Transverse colon (tissue), 4 donors: ENCODE measurements at regions not wholly inside any gene's neighbourhood (a gene's known extent, or its start where the extent isn't known, plus 50 kb on each side); places are given as distances from the start of the nearest gene placed in this dataset.

Experiments
- DNase-seq: peaks from one replicate; pipeline ENCODE4 v3.0.0-alpha.2; 2019
- H3K27ac ChIP-seq, 4 donors: fragments of 200-600 bp; sonication (generic); 2 replicates each; pipeline ENCODE4 v1.5.1; 2016 to 2018; ENCODE audit warnings: inconsistent platforms in 4 of 4
- H3K27me3 ChIP-seq: fragments of 200-600 bp; sonication (generic); 2 replicates; pipeline ENCODE4 v1.5.1; 2017; ENCODE audit warnings: inconsistent platforms
- H3K36me3 ChIP-seq, 4 donors: fragments of 200-600 bp; sonication (generic); 2 replicates each; pipeline ENCODE4 v1.5.1; 2017 to 2019; ENCODE audit warnings: inconsistent platforms in 4 of 4
- H3K4me1 ChIP-seq, 4 donors: fragments of 200-600 bp; sonication (generic); 2 replicates each; pipeline ENCODE4 v1.5.1; 2017 to 2020; ENCODE audit warnings: inconsistent platforms in 4 of 4
- H3K4me3 ChIP-seq, 4 donors: fragments of 200-600 bp; sonication (generic); 1 replicate in 1 of 4; 2 replicates in 3 of 4; pipeline versions ENCODE4 v1.5.1 to v1.6.1; 2017 to 2019; ENCODE audit warnings: inconsistent platforms in 4 of 4
- H3K9me3 ChIP-seq, 2 donors: fragments of 200-600 bp; sonication (generic); 2 replicates each; pipeline ENCODE4 v1.5.1; 2017 to 2019; ENCODE audit warnings: inconsistent platforms in 2 of 2
- EP300 ChIP-seq: sonication (generic); formaldehyde crosslinking; IDR thresholded peaks from one replicate; pipeline ENCODE4 v1.6.1; 2017; ENCODE audit warnings: antibody characterized with exemption, low read depth
- POLR2A ChIP-seq: fragments of 450-650 bp; IDR thresholded peaks from one replicate; pipeline ENCODE4 v1.6.1; 2016; ENCODE audit warnings: antibody characterized with exemption, mild to moderate bottlenecking, moderate library complexity
- POLR2AphosphoS5 ChIP-seq, 3 donors: sonication (generic); formaldehyde crosslinking; IDR thresholded peaks; one replicate each; pipeline ENCODE4 v1.6.1; 2016; ENCODE audit warnings: antibody characterized with exemption in 3 of 3
- WGBS, 2 donors: methylation state at CpG; one replicate each; pipeline ENCODE4 v1.1.5; 2018; ENCODE audit warnings: low coverage in 1 of 2; 5-methylcytosine and 5-hydroxymethylcytosine counted together
- in situ Hi-C, 4 donors: fragments of 200-750 bp; cut with MboI; loops; one replicate each; pipeline versions ENCODE4 v1.15.0 to v1.15.1; 2017; ENCODE audit warnings: low sequenced_read_pairs in 3 of 4, low pct_ligation_motif_present in 1 of 4, low pct_unique_long_range_greater_than_20kb in 1 of 4
- intact Hi-C: fragments of 100-400 bp; cut with DNase I; formaldehyde crosslinking; loops from one replicate; pipeline ENCODE4 v1.15.1; 2023; ENCODE audit warnings: low total_unique reads
- TF ChIP-seq, protein P1 (sequence below), 5 experiments: fragments of 200-600 bp in 3 of 5; fragments of 450-650 bp in 2 of 5; sonication (generic) in 3 of 5; IDR thresholded peaks; 1 replicate in 2 of 5; 2 replicates in 3 of 5; pipeline ENCODE4 v1.5.1; 2016 to 2017; ENCODE audit warnings: antibody characterized with exemption in 5 of 5, inconsistent platforms in 3 of 5, mild to moderate bottlenecking in 2 of 5, moderate library complexity in 1 of 5

DNA sequence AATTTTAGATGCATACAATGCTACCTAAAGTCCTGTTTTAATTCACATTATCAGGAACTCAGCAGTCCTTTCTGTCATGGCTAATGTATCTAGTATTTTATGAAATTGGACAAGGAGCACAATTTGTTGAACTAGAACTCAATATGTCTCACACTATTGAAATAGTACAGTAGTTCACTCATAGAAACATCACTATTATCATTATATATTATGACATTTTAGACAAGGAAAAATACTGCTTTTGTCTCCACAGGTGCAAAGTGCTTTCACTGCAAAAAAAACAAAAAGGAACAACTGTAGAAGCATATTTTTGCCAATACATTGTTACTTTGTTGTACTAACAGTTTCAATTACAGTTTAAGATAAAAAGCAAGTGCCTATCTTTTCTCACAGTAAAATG is 419.2 kb upstream of the CDH19 start:
- Histone ChIP-seq H3K27ac (no peak overlapping the region), H3K4me3 (no peak overlapping the region), H3K27me3 (no peaks in the 10 kb centered on the region), H3K9me3 (no peaks in the 10 kb centered on the region), H3K36me3 (no peaks in the 10 kb centered on the region), H3K4me1 (no peaks in the 10 kb centered on the region)
- intact Hi-C loops (no loop called here), in situ Hi-C loops (no loop called here)
- no peak for DNase-seq
- TF ChIP-seq EP300 (no peak), POLR2AphosphoS5 (IDR thresholded peaks at IDR 0.05) (no peak), POLR2A (no peak)
- TF ChIP-seq, protein P1, sequence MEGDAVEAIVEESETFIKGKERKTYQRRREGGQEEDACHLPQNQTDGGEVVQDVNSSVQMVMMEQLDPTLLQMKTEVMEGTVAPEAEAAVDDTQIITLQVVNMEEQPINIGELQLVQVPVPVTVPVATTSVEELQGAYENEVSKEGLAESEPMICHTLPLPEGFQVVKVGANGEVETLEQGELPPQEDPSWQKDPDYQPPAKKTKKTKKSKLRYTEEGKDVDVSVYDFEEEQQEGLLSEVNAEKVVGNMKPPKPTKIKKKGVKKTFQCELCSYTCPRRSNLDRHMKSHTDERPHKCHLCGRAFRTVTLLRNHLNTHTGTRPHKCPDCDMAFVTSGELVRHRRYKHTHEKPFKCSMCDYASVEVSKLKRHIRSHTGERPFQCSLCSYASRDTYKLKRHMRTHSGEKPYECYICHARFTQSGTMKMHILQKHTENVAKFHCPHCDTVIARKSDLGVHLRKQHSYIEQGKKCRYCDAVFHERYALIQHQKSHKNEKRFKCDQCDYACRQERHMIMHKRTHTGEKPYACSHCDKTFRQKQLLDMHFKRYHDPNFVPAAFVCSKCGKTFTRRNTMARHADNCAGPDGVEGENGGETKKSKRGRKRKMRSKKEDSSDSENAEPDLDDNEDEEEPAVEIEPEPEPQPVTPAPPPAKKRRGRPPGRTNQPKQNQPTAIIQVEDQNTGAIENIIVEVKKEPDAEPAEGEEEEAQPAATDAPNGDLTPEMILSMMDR (IDR thresholded peaks at IDR 0.05) = no peak

DNA sequence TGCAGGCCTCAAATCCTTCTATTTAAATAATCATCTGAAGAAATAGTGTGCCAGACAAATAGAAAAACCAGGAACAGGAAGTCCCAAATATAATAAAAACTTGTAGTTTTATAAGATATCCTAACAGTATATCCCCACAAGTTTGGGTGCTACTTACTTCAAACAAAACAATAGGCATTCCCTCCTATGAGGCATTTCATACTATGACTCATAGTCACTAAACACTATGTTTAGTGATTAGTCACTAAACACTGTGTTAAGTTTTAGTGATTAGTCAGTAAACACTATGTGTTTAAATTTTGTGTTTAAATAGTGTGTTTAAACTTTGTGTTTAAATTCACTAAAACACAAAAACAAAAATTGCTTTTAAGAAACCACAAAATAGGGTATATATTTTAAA is 407.0 kb upstream of the CDH19 start:
- no peak for TF ChIP-seq POLR2A
- TF ChIP-seq, protein P1 (IDR thresholded peaks at IDR 0.05) = no peak
- Histone ChIP-seq H3K36me3 (no peaks in the 10 kb centered on the region), H3K4me1 (no peaks in the 10 kb centered on the region), H3K9me3 (no peaks in the 10 kb centered on the region), H3K27me3 (no peaks in the 10 kb centered on the region), H3K27ac (no peak overlapping the region), H3K4me3 (no peak overlapping the region)
- in situ Hi-C loops = no loop called here
- no peak for DNase-seq
- intact Hi-C loops = no loop called here

DNA sequence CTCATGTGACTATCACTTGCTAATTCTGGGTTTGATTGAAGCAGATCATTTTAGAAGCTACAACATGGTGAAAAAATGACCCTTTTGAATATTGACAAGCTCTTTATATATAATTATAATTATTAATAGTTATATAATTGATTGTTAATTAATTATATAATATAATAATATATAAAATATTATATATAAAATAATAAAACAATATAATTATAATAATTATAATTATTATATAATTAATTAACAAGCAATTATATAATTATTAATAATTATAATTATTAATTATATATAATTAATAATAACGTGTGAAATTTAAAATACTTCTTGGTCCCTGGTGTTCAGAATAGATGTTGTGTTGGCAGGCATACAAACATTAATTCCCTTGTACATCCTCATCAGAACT is 404.1 kb upstream of the CDH19 start:
- no peak for TF ChIP-seq POLR2AphosphoS5 (IDR thresholded peaks at IDR 0.05)
- TF ChIP-seq, protein P1 (IDR thresholded peaks at IDR 0.05) = no peak
- no peak for TF ChIP-seq EP300
- TF ChIP-seq POLR2A = no peak
- no peak for DNase-seq
- Histone ChIP-seq H3K4me1 (no peaks in the 10 kb centered on the region), H3K27me3 (no peaks in the 10 kb centered on the region), H3K27ac (no peak overlapping the region), H3K4me3 (no peak overlapping the region), H3K36me3 (no peaks in the 10 kb centered on the region), H3K9me3 (no peaks in the 10 kb centered on the region)
- WGBS, 2 donors = 55 to 74% methylated on average over 1 of the region's 1 CpG
- intact Hi-C loops (no loop called here), in situ Hi-C loops (no loop called here)

GRCh38 chr18:67007085-67007484 is 403.2 kb upstream of the CDH19 start:
- no peak overlapping the region for H3K27ac ChIP-seq
- in situ Hi-C loops = no loop called here
- no peaks in the 10 kb centered on the region for H3K4me1 ChIP-seq
- no peak for TF ChIP-seq POLR2A
- TF ChIP-seq EP300 = no peak
- no peak for TF ChIP-seq POLR2AphosphoS5 (IDR thresholded peaks at IDR 0.05)
- TF ChIP-seq, protein P1 (IDR thresholded peaks at IDR 0.05) = no peak
- no peaks in the 10 kb centered on the region for H3K9me3 ChIP-seq
- H3K4me3 ChIP-seq = no peak overlapping the region
- H3K27me3 ChIP-seq = no peaks in the 10 kb centered on the region
- intact Hi-C loops = no loop called here
- 78 to 86% methylated on average over 1 of the region's 1 CpG for WGBS, 2 donors
- H3K36me3 ChIP-seq = no peaks in the 10 kb centered on the region
- no peak for DNase-seq
